Skin of body (tissue), 2 donors: ENCODE measurements at regions not wholly inside any gene's neighbourhood (a gene's known extent, or its start where the extent isn't known, plus 50 kb on each side); places are given as distances from the start of the nearest gene placed in this dataset. TPM values are rescaled to one million over a fixed set of nuclear protein-coding genes. Genes with fewer than 3 reads are reported as not detected.
"Not testable (repeated sequence)": the region's sequence is repeated elsewhere in the genome, so short reads cannot be mapped to it uniquely, and the experiment has no call there.

ENCODE experiments used
- DNase-seq: peaks from one replicate; lab custom pipeline; 2025; lab: John Stamatoyannopoulos, UW
- small RNA-seq: library from RNA; depleted of rRNA; stranded (forward); fragments of <200 nt; gene quantifications from one replicate; pipeline ENCODE3, GENCODE V24; 2014; ENCODE audit warnings: low replicate concordance

GRCh38 chr20:30386099-30386498 is 871.4 kb upstream of the DEFB115 start:
- not testable (repeated sequence) for DNase-seq

DNA sequence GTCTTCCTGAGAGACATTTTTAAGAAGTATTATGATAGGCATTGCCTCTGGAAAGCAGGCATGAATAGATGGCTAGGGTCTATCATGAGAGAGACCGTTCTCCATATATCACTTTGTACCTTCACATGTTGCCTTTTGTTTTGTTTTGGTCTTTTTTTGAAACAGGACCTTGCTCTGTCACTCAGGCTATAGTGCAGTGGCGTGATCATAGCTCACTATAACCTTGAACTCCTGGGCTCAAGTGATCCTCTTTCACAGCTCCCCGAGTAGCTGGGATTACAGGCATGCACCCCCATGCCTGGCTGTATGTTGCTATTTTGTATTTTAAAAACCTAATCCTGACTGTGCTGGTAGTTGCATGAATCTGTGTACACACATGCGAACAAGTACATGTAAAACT is 869.6 kb upstream of the DEFB115 start:
- not testable (repeated sequence) for DNase-seq

- not testable (repeated sequence) for DNase-seq
These were observed 863.9 kb upstream of the DEFB115 start for GRCh38 chr20:30393523-30393922.

DNA sequence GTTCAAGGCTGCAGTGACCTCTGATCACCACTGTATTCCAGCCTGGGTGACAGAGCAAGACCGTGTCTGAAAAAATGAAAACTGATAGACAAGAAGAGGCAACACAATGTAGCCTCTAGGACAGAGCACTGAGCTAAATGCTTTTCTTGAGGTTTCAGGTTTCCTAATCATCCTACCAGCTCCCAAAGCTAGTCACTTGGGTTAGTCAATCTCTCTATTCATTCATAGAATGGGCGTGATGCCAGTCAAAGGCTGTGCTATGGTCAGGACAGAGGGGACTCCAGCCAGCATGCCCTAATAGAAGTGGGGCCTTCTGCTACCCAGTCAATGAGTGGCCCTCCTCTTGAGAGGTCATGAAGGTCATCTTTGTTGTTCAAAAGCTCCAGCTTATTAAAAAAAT is 860.4 kb upstream of the DEFB115 start:
- DNase-seq = not testable (repeated sequence)

DNA sequence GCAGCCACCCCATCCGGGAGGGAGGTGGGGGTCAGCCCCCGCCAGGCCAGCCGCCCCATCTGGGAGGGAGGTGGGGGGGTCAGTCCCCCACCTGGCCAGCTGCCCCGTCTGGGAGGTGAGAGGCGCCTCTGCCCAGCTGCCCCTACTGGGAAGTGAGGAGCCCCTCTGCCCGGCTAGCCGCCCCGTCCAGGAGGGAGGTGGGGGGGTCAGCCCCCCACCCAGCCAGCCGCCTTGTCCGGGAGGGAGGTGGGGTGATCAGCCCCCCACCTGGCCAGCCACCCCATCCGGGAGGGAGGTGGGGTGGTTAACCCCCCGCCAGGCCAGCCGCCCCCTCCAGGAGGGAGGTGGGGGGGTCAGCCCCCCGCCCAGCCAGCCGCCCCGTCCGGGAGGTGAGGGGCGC is 852.4 kb upstream of the DEFB115 start:
- DNase-seq = not testable (repeated sequence)

DNA sequence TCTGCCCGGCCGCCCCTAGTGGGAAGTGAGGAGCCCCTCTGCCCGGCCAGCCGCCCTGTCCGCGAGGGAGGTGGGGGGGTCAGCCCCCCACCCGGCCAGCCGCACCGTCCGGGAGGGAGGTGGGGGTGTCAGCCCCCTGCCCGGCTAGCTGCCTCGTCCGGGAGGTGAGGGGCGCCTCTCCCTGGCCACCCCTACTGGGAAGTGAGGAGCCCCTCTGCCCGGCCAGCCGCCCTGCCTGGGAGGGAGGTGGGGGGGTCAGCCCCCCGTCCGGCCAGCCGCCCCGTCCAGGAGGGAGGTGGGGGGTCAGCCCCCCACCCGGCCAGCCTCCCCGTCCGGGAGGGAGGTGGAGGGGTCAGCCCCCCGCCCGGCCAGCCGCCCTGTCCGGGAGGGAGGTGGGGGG is 851.9 kb upstream of the DEFB115 start:
- not testable (repeated sequence) for DNase-seq

GRCh38 chr20:30406370-30406769 is 851.1 kb upstream of the DEFB115 start:
- DNase-seq = not testable (repeated sequence)

- no peak for DNase-seq
These were observed 844.5 kb upstream of the DEFB115 start for GRCh38 chr20:30412972-30413371.

- not testable (repeated sequence) for DNase-seq
These were observed 840.1 kb upstream of the DEFB115 start for GRCh38 chr20:30417387-30417786.

- not testable (repeated sequence) for DNase-seq
These were observed 839.1 kb upstream of the DEFB115 start for GRCh38 chr20:30418378-30418777.

- DNase-seq = no peak
These were observed 838.0 kb upstream of the DEFB115 start for GRCh38 chr20:30419466-30419865.

GRCh38 chr20:30419871-30420420 is 837.5 kb upstream of the DEFB115 start:
- not testable (repeated sequence) for DNase-seq

Small RNA genes in the stretch of these regions (small RNA-seq; reads per million reads assigned to genes)
- gene CFTRP3 (not detected), gene MLLT10P1 (not detected), gene RF00019 (not detected)
